Adrenal gland (tissue), 9 donors: ENCODE measurements at regions not wholly inside any gene's neighbourhood (a gene's known extent, or its start where the extent isn't known, plus 50 kb on each side); places are given as distances from the start of the nearest gene placed in this dataset.

Experiments
- DNase-seq, 7 donors: peaks; one replicate each; pipeline ENCODE4 v3.0.0-alpha.2; 2019 to 2020
- H3K27ac ChIP-seq, 5 donors: fragments of 200-600 bp; sonication (generic) in 4 of 5; 1 replicate in 3 of 5; 2 replicates in 2 of 5; pipeline versions ENCODE4 v1.5.1 to v1.8.0; 2016 to 2020; ENCODE audit warnings: mild to moderate bottlenecking in 1 of 5
- H3K27me3 ChIP-seq: fragments of 200-600 bp; 2 replicates; pipeline ENCODE4 v1.8.0; 2021
- H3K36me3 ChIP-seq, 2 donors: fragments of 200-600 bp; replicated peaks in 1 of 2; 1 replicate in 1 of 2; 2 replicates in 1 of 2; pipeline versions ENCODE4 v1.5.1 to v1.8.0; 2018 to 2022
- H3K4me1 ChIP-seq, 2 donors: fragments of 200-600 bp; replicated peaks in 1 of 2; 1 replicate in 1 of 2; 2 replicates in 1 of 2; pipeline versions ENCODE4 v1.5.1 to v1.8.0; 2018 to 2021
- H3K4me3 ChIP-seq, 4 donors: fragments of 200-600 bp; sonication (generic) in 3 of 4; one replicate each; pipeline ENCODE4 v1.5.1; 2016 to 2018
- H3K9me3 ChIP-seq, 3 donors: fragments of 200-600 bp; sonication (generic) in 1 of 3; replicated peaks in 1 of 3; 1 replicate in 2 of 3; 2 replicates in 1 of 3; pipeline versions ENCODE4 v1.5.1 to v1.8.0; 2016 to 2021
- CTCF ChIP-seq, 6 experiments: fragments of 450-650 bp in 4 of 6; fragments of 200-600 bp in 2 of 6; sonication (generic) in 1 of 6; IDR thresholded peaks; 1 replicate in 5 of 6; 2 replicates in 1 of 6; pipeline versions ENCODE4 v1.5.1 to v1.8.0; 2016 to 2021; ENCODE audit warnings: antibody characterized with exemption in 6 of 6, mild to moderate bottlenecking in 2 of 6, moderate library complexity in 1 of 6
- POLR2A ChIP-seq, 2 donors: fragments of 450-650 bp; IDR thresholded peaks; one replicate each; pipeline ENCODE4 v1.6.1; 2017; ENCODE audit warnings: antibody characterized with exemption in 2 of 2, mild to moderate bottlenecking in 2 of 2, moderate library complexity in 1 of 2
- WGBS, 4 donors: extraction: QIAGEN DNeasy Blood & Tissue Kit in 2 of 4; methylation state at CpG; one replicate each; pipeline versions ENCODE4 v1.1.5 to v1.1.7; 2013 to 2017; 5-methylcytosine and 5-hydroxymethylcytosine counted together
- intact Hi-C, 2 donors: fragments of 100-400 bp; cut with DNase I; formaldehyde crosslinking; loops; one replicate each; pipeline versions ENCODE4 v1.14.1 to v1.15.0; 2022 to 2023
- donor health status: healthy with polysubstance abuse.
- donor health status: Bipolar disorder and iron deficiency.
- donor health status: DM: yes; HTN: yes; CAD: no.
- donor health status: DM: no; HTN: no; CAD: no.
- donor health status: DM: no; HTN: no; CAD: no.

DNA sequence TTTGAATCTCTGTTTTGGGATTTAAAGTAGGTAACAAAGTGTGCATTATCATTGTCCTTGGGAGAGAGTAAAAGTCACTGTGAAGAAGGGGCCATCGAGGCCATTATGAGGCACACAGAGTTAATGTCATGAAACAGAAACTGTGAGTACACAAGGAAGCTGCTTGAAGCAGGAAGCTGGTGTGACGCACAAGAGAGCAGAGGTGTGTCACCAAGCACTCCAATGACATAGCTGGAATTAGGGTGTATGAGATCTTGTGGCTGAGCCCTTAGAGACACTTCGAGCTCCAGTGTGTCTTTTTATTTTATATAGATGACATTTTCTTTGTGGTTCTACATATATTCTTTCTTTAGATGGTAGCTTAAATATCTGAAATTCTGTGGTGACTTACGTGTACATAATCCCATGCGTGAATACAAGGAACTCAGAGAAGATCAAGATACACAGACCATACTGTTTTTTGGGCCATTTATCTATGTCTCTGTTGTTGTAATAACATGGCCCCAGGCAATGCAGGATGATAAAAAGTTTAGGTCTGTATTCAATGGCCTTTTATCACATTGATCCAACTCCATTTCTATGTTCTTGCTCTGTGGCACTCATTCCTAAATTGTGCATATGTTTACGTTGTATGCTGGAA, 164.7 kb upstream of the FAM98A start:
- Histone ChIP-seq H3K27me3 (no peaks in the 10 kb centered on the region), H3K4me3 (no peak overlapping the region), H3K4me1 (no peaks in the 10 kb centered on the region), H3K36me3 (no peaks in the 10 kb centered on the region), H3K9me3 (no peaks in the 10 kb centered on the region), H3K27ac (no peak overlapping the region)
- no peak for TF ChIP-seq CTCF (IDR thresholded peaks at IDR 0.05)
- TF ChIP-seq POLR2A (IDR thresholded peaks at IDR 0.05), result no peak
- 69 to 74% (median 71%) methylated on average over 6 of the region's 6 CpGs for WGBS, 4 donors
- intact Hi-C loops, result no loop called here
- DNase-seq, result no peak

- Histone ChIP-seq H3K27me3 (no peaks in the 10 kb centered on the region), H3K27ac (no peak overlapping the region), H3K36me3 (no peaks in the 10 kb centered on the region), H3K4me3 (no peak overlapping the region), H3K4me1 (no peaks in the 10 kb centered on the region), H3K9me3 (no peaks in the 10 kb centered on the region)
- no peak for DNase-seq
- TF ChIP-seq CTCF (IDR thresholded peaks at IDR 0.05) (no peak), POLR2A (IDR thresholded peaks at IDR 0.05) (no peak)
- WGBS, 4 donors, result 75 to 84% (median 77%) methylated on average over 3 of the region's 3 CpGs
- intact Hi-C loops, result no loop called here
Observed at GRCh38 chr2:33762636-33763035, 163.5 kb upstream of the FAM98A start.

- intact Hi-C loops, result no loop called here
- TF ChIP-seq POLR2A (IDR thresholded peaks at IDR 0.05) (no peak), CTCF (IDR thresholded peaks at IDR 0.05) (no peak)
- no peak overlapping the region for H3K4me3 ChIP-seq
- no peaks in the 10 kb centered on the region for H3K4me1 ChIP-seq
- 30 to 64% (median 39%) methylated on average over 1 to 2 of the region's 2 CpGs for WGBS, 4 donors
- H3K36me3 ChIP-seq, result no peaks in the 10 kb centered on the region
- H3K27me3 ChIP-seq, result no peaks in the 10 kb centered on the region
- H3K9me3 ChIP-seq, result no peaks in the 10 kb centered on the region
- no peak overlapping the region for H3K27ac ChIP-seq
- no peak for DNase-seq
Observed at GRCh38 chr2:33746208-33746800, 147.2 kb upstream of the FAM98A start.

DNA sequence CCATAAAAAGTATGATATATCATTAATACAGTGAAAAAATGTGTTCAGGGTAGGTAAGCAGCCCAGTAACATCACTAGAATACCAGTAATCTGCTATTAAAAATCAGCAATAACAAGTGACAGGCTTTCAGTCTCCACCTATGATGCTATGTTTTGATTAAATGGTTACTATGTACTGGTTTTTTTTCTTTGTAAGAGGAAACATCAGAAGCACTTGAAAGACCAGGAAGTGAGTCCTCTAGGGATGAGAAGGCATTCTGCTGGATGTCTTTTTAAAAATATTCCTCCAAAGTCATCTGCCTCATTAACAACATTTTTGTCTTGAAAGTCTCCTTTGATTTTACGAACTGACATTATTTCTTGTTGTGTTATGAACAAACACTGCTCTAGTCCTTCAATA, 136.0 kb upstream of the FAM98A start:
- Histone ChIP-seq H3K4me1 (no peaks in the 10 kb centered on the region), H3K9me3 (no peaks in the 10 kb centered on the region), H3K4me3 (no peak overlapping the region), H3K27ac (no peak overlapping the region), H3K27me3 (no peaks in the 10 kb centered on the region), H3K36me3 (no peaks in the 10 kb centered on the region)
- WGBS, 4 donors, result 54 to 80% (median 71%) methylated on average over 1 of the region's 1 CpG
- DNase-seq, result no peak
- TF ChIP-seq POLR2A (IDR thresholded peaks at IDR 0.05) (no peak), CTCF (IDR thresholded peaks at IDR 0.05) (no peak)
- intact Hi-C loops, result no loop called here
